ENCODE measurements at regions not wholly inside any gene's neighbourhood (a gene's known extent, or its start where the extent isn't known, plus 50 kb on each side); places are given as distances from the start of the nearest gene placed in this dataset.

DNA sequence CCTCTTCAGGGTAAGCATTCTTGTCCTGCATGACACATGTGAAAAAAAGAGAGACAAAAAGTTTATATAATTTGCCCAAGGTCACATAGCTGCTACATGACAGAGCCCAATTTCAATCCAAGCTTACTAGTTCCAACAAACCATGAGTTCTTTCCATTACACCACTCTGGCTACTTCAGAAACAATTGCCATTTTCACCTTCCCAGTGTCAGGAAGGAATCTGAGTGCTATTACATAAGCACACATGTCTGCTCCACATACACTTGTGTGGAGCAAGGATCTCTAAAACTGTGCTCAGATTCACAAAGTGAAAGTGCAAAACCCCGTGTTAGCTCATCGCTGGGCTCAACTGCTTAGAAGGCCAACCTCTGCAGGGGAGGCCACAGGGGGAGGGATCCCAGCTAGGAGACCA is 356.2 kb upstream of the NFE2L3 start:
- TF ChIP-seq POLR2A (IDR thresholded peaks at IDR 0.05): no peak
- TF ChIP-seq, protein P1, sequence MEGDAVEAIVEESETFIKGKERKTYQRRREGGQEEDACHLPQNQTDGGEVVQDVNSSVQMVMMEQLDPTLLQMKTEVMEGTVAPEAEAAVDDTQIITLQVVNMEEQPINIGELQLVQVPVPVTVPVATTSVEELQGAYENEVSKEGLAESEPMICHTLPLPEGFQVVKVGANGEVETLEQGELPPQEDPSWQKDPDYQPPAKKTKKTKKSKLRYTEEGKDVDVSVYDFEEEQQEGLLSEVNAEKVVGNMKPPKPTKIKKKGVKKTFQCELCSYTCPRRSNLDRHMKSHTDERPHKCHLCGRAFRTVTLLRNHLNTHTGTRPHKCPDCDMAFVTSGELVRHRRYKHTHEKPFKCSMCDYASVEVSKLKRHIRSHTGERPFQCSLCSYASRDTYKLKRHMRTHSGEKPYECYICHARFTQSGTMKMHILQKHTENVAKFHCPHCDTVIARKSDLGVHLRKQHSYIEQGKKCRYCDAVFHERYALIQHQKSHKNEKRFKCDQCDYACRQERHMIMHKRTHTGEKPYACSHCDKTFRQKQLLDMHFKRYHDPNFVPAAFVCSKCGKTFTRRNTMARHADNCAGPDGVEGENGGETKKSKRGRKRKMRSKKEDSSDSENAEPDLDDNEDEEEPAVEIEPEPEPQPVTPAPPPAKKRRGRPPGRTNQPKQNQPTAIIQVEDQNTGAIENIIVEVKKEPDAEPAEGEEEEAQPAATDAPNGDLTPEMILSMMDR (IDR thresholded peaks at IDR 0.05): no peak

Data from breast epithelium (tissue), 3 donors.